ENCODE measurements at regions not wholly inside any gene's neighbourhood (a gene's known extent, or its start where the extent isn't known, plus 50 kb on each side); places are given as distances from the start of the nearest gene placed in this dataset.

GRCh38 chr2:47254464-47254863 is 78.2 kb upstream of the CALM2 start:
- no peak for TF ChIP-seq CTCF (IDR thresholded peaks at IDR 0.05; ENCODE audit: borderline replicate concordance, control extremely low read depth, extremely low read depth, insufficient read depth, missing control alignments)
- in situ Hi-C loops (cut with MboI; ENCODE audit: low sequenced_read_pairs, unreplicated experiment): no loop called here
- DNase-seq (ENCODE audit: low spot score): no peak

GRCh38 chr2:47253447-47253846 is 77.1 kb upstream of the CALM2 start:
- no peak for DNase-seq (ENCODE audit: low spot score)
- in situ Hi-C loops (cut with MboI; ENCODE audit: low sequenced_read_pairs, unreplicated experiment): no loop called here
- TF ChIP-seq CTCF (IDR thresholded peaks at IDR 0.05; ENCODE audit: borderline replicate concordance, control extremely low read depth, extremely low read depth, insufficient read depth, missing control alignments): no peak

DNA sequence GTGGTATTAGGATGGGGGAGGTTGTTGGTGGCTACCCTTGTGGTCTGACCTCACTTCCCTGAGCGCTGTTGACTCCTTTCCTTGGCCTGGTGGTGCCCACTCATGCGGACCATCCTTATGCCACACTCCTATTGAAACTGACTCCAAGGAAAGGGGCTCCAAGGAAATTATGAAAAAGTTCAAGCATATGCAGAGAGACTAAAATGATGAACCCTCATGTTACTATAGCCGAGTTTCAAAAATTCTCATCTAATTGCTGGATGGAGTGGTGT is 75.0 kb upstream of the CALM2 start:
- TF ChIP-seq CTCF (IDR thresholded peaks at IDR 0.05; ENCODE audit: borderline replicate concordance, control extremely low read depth, extremely low read depth, insufficient read depth, missing control alignments): no peak
- in situ Hi-C loops (cut with MboI; ENCODE audit: low sequenced_read_pairs, unreplicated experiment): no loop called here
- no peak for DNase-seq (ENCODE audit: low spot score)

GRCh38 chr2:47250586-47251403 is 74.5 kb upstream of the CALM2 start:
- in situ Hi-C loops (cut with MboI; ENCODE audit: low sequenced_read_pairs, unreplicated experiment): no loop called here
- TF ChIP-seq CTCF (IDR thresholded peaks at IDR 0.05; ENCODE audit: borderline replicate concordance, control extremely low read depth, extremely low read depth, insufficient read depth, missing control alignments): no peak
- no peak for DNase-seq (ENCODE audit: low spot score)

DNA sequence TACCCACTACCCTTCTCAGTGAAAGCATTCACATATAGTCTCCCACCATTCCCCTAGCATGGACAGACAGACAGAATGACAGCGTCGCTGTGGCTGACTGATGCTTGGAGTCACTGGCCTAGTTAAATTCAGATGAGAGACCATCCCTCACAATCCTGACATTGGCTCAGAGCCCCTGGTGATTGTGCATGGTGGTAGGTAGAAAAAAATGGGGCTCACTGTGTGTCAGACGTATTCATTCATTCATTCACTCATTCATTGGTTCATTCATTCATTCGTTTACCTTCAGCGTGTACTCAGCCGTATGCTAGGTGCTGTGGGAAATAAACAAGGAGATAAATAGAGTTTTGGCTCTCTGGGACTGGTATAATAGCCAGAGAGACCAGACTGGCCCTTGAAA is 73.6 kb upstream of the CALM2 start:
- DNase-seq (ENCODE audit: low spot score): no peak
- in situ Hi-C loops (cut with MboI; ENCODE audit: low sequenced_read_pairs, unreplicated experiment): no loop called here
- no peak for TF ChIP-seq CTCF (IDR thresholded peaks at IDR 0.05; ENCODE audit: borderline replicate concordance, control extremely low read depth, extremely low read depth, insufficient read depth, missing control alignments)

GRCh38 chr2:47249157-47249900 is 73.0 kb upstream of the CALM2 start:
- in situ Hi-C loops (cut with MboI; ENCODE audit: low sequenced_read_pairs, unreplicated experiment): no loop called here
- TF ChIP-seq CTCF (IDR thresholded peaks at IDR 0.05; ENCODE audit: borderline replicate concordance, control extremely low read depth, extremely low read depth, insufficient read depth, missing control alignments): no peak
- no peak for DNase-seq (ENCODE audit: low spot score)
